HG03097 (cell line): ENCODE measurements at regions not wholly inside any gene's neighbourhood (a gene's known extent, or its start where the extent isn't known, plus 50 kb on each side); places are given as distances from the start of the nearest gene placed in this dataset.

ENCODE experiments used
- ATAC-seq: cut with Tn5 transposase; IDR thresholded peaks from one replicate; pipeline ENCODE4 v1.9.1; 2021; ENCODE audit not compliant: unreplicated experiment, low FRiP score

DNA sequence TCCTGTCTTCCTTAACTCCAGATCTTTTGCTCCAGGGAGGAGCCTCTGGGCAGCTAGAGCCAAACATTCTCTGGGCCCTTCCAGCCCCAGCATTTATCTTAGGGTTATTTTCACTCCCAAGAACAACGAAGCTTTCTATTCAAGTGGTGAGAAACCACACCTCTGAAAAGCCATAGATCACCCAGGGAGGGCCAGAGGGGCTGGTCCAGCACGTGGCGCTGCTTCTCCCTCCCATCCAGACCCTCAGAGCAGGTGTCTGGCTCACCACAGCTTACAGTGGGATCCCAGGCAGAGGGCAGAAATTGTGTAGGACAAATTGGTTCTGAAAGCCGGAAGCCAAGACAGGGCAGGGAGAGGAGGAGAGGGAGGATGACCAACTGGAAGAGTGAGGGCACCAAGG lies 74.0 kb upstream of the PKDCC start:
- no peak for ATAC-seq

DNA sequence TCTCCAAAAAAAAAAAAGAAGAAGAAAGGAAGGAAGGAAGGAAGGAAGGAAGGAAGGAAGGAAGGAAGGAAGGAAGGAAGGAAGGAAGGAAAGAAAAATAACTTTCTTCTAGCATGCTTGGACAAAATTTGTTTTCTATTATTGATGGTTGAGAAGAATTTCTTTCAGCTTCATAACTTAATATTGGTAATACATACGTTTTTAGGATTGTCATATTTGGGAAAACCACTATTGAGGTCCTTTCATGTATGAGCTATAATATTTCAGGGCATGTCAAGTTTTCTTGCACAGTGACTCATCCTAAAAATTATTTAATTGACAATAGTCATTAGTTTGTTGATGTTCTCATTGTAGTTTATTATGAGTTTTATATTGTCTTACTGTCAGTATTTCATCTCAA lies 66.4 kb upstream of the PKDCC start:
- no peak for ATAC-seq

DNA sequence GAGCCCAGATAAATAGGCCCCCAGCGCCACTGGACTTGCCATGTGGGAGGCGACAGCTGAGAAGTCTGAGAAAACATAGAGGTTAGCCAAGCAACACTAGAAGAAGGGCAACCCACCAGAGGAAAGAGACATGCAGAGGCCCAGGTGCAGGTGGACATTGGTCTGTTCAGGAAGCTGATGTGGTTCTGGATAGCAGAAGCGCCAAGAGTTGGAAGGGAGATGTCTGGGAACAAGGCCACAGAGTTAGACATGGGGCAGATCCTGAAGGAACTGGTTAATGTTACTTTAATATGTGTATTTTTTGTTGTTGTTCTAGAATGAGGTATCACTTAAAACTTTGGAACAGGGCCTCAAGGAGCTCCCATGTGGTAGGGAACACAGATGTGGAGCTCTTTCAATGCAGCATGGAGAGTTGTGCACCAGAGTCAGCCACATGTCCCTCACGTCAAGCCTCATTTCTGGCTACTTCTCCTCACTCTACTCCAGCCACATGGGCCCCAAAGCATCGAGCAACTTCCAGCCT lies 62.2 kb upstream of the PKDCC start:
- ATAC-seq = no peak

DNA sequence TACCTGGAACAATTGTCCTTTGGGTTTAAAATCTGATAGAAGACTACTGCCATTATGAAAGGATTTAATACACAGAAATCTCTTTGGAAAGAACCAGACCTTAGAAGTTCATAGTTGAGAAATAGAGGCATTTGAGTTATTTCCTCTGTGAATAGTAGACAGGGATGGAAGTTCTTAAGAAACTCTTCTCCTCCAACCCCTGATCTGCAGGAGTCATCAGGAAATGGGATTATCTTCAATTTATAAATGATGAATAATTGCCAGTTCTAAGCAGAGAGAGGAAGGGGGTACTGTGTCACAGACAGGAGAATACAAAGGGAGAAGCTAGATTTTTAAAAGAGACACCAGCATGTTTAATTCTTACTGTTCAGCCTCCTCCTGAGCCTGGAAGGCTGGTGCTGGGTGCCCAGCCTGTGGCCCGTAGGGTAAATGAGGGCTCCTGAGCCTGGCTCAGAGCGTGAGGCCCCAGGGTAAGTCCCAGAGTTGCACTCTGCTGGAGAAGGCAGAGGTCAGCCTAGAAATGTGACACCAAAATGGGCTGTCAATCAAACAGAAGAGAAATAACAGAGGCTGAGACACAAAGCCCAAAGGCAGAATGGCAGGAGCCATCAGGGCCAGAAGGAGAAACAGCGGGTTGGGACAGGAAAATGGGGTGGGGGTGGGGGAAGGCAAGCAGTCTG lies 58.2 kb upstream of the PKDCC start:
- no peak for ATAC-seq

DNA sequence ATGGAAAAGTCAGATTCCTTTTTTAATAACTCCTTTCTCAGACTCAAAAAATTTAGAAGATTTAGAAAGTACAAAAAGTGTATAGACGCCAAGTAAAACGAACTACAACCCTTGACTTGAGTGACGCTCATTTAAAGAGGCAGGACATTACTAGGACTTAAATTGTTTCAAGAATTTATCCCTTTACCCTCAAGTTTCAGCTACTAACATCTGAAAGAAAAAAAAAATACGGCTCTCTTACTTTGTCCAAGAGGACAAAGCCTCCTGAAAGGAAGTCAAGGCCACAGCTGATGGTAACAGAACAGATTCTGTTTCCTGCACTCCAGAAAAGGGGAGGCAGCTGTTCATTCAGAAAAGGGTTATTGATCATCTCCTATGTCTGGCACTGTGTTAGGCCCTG lies 57.6 kb upstream of the PKDCC start:
- ATAC-seq = no peak

DNA sequence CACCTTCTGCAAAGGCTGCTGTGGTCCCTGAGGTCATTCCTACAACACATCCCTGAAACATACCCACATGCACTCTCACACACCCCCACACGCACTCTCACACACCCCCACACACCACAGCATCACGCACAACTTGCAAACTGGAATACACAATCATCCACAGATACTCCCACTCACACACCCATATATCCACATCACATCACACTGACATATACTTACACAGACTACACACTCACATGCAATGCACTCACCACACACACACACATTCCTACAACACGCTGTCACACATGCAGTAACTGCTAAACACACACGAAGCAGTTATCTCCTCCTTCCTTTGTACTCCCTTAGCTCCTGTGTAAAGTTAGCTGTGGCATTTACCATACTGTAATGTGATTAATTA lies 57.1 kb upstream of the PKDCC start:
- ATAC-seq = no peak

DNA sequence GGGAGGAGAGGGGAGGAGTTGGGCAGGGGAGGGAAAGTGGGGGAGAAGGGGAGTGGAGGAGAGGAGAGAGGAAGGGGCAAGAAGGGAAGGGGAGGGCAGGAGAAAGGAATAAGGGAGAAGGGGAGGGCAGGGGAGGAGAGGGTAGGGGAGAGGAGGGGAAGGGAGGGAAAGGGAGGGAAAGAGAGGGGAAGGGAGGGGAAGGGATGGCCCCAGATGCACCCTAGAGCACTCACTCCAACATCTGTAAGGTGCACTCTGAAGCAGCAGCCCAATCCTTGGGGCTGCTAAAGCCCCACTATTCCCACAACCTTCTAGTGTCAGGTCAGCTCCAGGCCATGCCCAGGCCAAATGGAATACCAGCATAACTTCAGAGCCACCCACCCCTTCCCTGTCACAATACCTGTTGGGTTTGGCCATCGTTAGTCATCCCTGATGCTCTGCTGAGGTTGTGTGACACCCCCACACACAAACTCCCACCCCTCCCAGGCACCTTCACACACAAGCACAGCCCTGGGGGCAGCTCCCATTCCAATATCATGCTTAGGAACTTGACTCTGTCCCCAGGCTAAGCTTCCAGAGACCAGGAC lies 55.7 kb upstream of the PKDCC start:
- ATAC-seq = no peak

DNA sequence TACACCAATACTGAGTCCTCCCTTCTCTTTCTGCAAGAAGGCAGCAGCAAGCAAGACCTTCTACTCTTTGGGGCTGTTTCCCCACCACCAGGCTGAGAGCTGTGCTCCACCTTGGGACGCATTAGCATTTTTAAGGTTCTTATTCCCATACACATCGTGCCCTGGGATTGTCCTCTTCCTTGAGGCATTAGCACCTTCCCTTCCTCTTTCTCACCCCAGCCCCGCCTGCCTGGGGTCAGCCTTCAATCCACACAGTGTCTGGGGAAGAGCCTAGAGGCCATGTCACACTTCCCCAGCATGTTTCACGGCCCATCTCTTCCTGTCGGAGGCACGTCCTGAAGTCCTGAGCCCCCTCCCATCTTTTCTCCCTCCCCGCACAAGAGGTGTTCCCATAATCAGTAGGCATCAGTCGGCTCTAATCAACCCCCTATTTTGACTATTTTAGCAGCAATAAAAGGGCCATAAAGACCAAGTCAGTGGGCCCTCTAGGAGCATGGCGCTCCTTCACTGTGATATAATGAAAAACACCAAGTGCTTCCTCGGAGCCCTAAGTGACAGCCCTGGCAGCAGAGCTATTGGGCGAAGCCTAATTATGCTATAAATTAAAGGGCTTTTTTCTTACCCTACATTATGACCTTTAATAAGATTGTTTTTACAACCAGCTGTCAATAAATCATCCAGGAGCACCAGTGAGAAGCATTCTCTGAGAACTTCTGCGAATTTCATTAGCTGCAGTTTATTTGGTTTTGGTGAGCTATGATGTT lies 55.0 kb upstream of the PKDCC start:
- no peak for ATAC-seq

DNA sequence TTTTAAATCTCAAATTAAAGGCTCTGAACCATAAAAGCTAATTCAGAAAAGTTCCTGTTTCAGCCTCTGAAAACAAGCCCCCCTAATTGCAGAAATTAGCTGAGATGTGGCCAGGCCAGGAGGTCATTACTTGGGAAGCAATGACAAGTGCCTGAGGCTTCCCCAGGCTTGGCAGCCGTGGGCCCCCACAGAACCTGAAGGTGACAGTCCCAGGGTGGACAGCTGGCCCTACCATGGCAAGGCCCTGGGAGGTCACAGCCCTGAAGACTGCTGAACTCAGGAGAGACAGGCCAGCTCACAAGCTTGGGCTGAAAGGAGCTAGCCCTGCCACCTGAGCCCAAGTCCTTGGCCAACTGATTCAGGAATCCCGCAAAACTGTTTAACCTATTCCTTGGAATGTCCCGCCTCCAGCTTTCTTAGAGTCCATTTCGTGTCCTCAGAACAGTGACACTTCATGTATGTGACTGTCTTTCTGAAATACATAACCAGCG lies 54.3 kb upstream of the PKDCC start:
- no peak for ATAC-seq

DNA sequence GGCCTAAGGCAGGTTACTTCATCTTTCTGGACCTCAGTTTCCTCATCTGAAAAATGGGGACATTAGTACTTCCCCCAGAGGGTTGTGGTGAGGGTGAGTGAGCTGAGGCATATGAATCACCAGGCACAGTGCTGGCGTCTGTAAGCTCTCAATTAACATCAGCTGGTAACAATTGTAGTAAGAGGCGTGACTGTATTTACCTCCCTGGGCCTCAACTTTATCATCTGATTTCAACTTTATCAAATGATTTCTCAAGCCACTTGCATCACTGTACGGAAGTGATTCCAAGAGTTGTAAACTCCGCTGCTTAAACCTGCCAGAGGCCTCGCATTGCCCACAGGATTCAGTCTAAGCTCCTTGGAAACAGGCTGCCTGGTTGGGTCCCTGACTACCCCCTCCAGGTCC lies 53.6 kb upstream of the PKDCC start:
- ATAC-seq = no peak

DNA sequence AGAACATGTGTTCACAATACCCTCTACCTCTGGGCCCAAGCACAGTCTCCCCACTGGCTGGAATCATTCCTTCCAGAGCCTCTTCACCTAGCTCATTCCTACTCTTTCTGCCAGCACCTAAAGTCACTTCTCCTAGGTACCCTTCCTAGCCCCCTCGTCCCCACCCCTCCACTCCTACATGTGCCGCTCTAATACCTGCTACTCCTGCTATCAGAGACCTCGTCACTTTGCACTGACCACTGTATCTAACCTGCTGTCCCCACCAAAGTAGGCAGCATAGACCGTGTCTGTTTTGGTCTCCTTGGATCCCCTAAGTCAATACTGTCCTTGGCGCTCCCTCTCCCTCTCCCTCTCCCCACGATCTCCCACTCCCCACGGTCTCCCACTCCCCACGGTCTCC lies 53.2 kb upstream of the PKDCC start:
- ATAC-seq = no peak

DNA sequence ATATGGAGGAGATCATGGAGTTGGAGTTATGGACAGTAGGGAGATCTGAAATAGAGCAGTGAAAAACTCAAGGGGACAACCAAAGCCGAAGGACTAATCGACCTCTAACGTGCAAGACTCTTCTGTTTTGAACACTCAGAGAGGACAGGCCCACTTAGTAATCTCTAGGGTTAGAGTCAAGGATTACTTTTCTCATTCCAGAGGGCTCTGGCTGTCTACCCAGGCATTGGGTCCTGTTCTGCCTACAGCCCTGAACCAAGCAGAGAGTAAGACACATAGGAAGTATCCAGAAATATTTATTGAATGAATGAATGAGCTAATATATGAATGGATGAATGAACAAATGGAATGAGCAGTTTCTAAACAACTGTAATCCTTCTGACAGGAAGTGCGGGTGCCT lies 50.3 kb upstream of the PKDCC start:
- no peak for ATAC-seq
